Spinal cord (tissue), 9 donors: ENCODE measurements at regions not wholly inside any gene's neighbourhood (a gene's known extent, or its start where the extent isn't known, plus 50 kb on each side); places are given as distances from the start of the nearest gene placed in this dataset.

Experiments used
- DNase-seq, 6 donors: peaks; one replicate each; pipeline versions ENCODE4 v3.0.0 to v3.0.0-alpha.2; 2013 to 2015; ENCODE audit warnings: low spot score in 6 of 6, low read depth in 4 of 6
- H3K27ac ChIP-seq: one replicate; pipeline ENCODE4 v1.5.1; 2013; ENCODE audit warnings: low read depth, low read length, control low read depth
- H3K27me3 ChIP-seq: one replicate; pipeline ENCODE4 v1.6.1; 2013; ENCODE audit warnings: low read length; ENCODE audit not compliant: control insufficient read depth, insufficient read depth
- H3K36me3 ChIP-seq: one replicate; pipeline ENCODE4 v1.6.1; 2013; ENCODE audit warnings: low read length; ENCODE audit not compliant: control insufficient read depth, insufficient read depth
- H3K4me1 ChIP-seq: one replicate; pipeline ENCODE4 v1.6.1; 2013; ENCODE audit warnings: low read length; ENCODE audit not compliant: control insufficient read depth, insufficient read depth
- H3K4me3 ChIP-seq: one replicate; pipeline ENCODE4 v1.5.1; 2013; ENCODE audit warnings: low read depth, low read length, control low read depth
- H3K9me3 ChIP-seq: one replicate; pipeline ENCODE4 v1.6.1; 2013; ENCODE audit warnings: low read length; ENCODE audit not compliant: control insufficient read depth, insufficient read depth
- WGBS: methylation state at CpG from one replicate; pipeline ENCODE4 v1.1.5; 2013; ENCODE audit warnings: missing lambda C conversion rate; ENCODE audit not compliant: insufficient coverage; 5-methylcytosine and 5-hydroxymethylcytosine counted together
- donor health status: healthy.

- H3K36me3 ChIP-seq, result no peaks in the 10 kb centered on the region
- H3K27me3 ChIP-seq, result no peaks in the 10 kb centered on the region
- no peak overlapping the region for H3K4me3 ChIP-seq
- no peaks in the 10 kb centered on the region for H3K9me3 ChIP-seq
- H3K27ac ChIP-seq, result no peak overlapping the region
- WGBS, result 41% methylated on average over 6 of the region's 13 CpGs
- peak in 2 of 6 donors; percentile 64 to 69 for DNase-seq
- no peaks in the 10 kb centered on the region for H3K4me1 ChIP-seq
Observed at GRCh38 chr18:45212181-45213039, 402.9 kb upstream of the SLC14A2 start.

- Histone ChIP-seq H3K4me1 (no peaks in the 10 kb centered on the region), H3K27me3 (no peaks in the 10 kb centered on the region), H3K27ac (no peak overlapping the region), H3K9me3 (no peaks in the 10 kb centered on the region), H3K4me3 (no peak overlapping the region), H3K36me3 (no peaks in the 10 kb centered on the region)
- DNase-seq, result no peak
- WGBS, result no CpG with 5 or more reads among the region's 1 CpG
Observed at GRCh38 chr18:45213040-45213333, 402.3 kb upstream of the SLC14A2 start.

- H3K27me3 ChIP-seq, result no peaks in the 10 kb centered on the region
- no peaks in the 10 kb centered on the region for H3K4me1 ChIP-seq
- H3K4me3 ChIP-seq, result no peak overlapping the region
- DNase-seq, result no peak
- H3K36me3 ChIP-seq, result no peaks in the 10 kb centered on the region
- no peaks in the 10 kb centered on the region for H3K9me3 ChIP-seq
- no peak overlapping the region for H3K27ac ChIP-seq
- 89% methylated on average over 4 of the region's 6 CpGs for WGBS
Observed at GRCh38 chr18:45218436-45218835, 396.8 kb upstream of the SLC14A2 start.

- Histone ChIP-seq H3K4me1 (no peaks in the 10 kb centered on the region), H3K9me3 (no peaks in the 10 kb centered on the region), H3K4me3 (no peak overlapping the region), H3K36me3 (no peaks in the 10 kb centered on the region), H3K27me3 (no peaks in the 10 kb centered on the region), H3K27ac (no peak overlapping the region)
- no peak for DNase-seq
- WGBS, result 95% methylated on average over 3 of the region's 5 CpGs
Observed at GRCh38 chr18:45221363-45221762, 393.9 kb upstream of the SLC14A2 start.

- no peaks in the 10 kb centered on the region for H3K9me3 ChIP-seq
- WGBS, result 86% methylated on average over 2 of the region's 3 CpGs
- no peak for DNase-seq
- no peaks in the 10 kb centered on the region for H3K36me3 ChIP-seq
- no peaks in the 10 kb centered on the region for H3K4me1 ChIP-seq
- no peaks in the 10 kb centered on the region for H3K27me3 ChIP-seq
- no peak overlapping the region for H3K27ac ChIP-seq
- H3K4me3 ChIP-seq, result no peak overlapping the region
Observed at GRCh38 chr18:45222180-45222579, 393.1 kb upstream of the SLC14A2 start.

- no peaks in the 10 kb centered on the region for H3K4me1 ChIP-seq
- no peak overlapping the region for H3K4me3 ChIP-seq
- WGBS, result no CpG with 5 or more reads among the region's 1 CpG
- H3K27ac ChIP-seq, result no peak overlapping the region
- peaks cover 2% of the 10 kb centered on the region for H3K9me3 ChIP-seq
- no peaks in the 10 kb centered on the region for H3K36me3 ChIP-seq
- DNase-seq, result no peak
- no peaks in the 10 kb centered on the region for H3K27me3 ChIP-seq
Observed at GRCh38 chr18:45227001-45227742, 388.1 kb upstream of the SLC14A2 start.

- Histone ChIP-seq H3K4me1 (no peaks in the 10 kb centered on the region), H3K4me3 (no peak overlapping the region), H3K36me3 (no peaks in the 10 kb centered on the region), H3K9me3 (peaks cover 2% of the 10 kb centered on the region), H3K27ac (no peak overlapping the region), H3K27me3 (no peaks in the 10 kb centered on the region)
- peak in 2 of 6 donors; percentile 56 to 71 for DNase-seq
- WGBS, result 74% methylated on average over 5 of the region's 7 CpGs
Observed at GRCh38 chr18:45228796-45229388, 386.4 kb upstream of the SLC14A2 start.

GRCh38 chr18:45231617-45232016 is 383.7 kb upstream of the SLC14A2 start:
- Histone ChIP-seq H3K4me3 (no peak overlapping the region), H3K27me3 (no peaks in the 10 kb centered on the region), H3K36me3 (no peaks in the 10 kb centered on the region), H3K9me3 (peaks cover 2% of the 10 kb centered on the region), H3K27ac (no peak overlapping the region), H3K4me1 (no peaks in the 10 kb centered on the region)
- DNase-seq, result no peak
- 88% methylated on average over 1 of the region's 1 CpG for WGBS

GRCh38 chr18:45232061-45232460 is 383.2 kb upstream of the SLC14A2 start:
- no peak for DNase-seq
- Histone ChIP-seq H3K9me3 (peaks cover 2% of the 10 kb centered on the region), H3K27me3 (no peaks in the 10 kb centered on the region), H3K36me3 (no peaks in the 10 kb centered on the region), H3K4me1 (peaks cover under 1% of the 10 kb centered on the region), H3K4me3 (no peak overlapping the region), H3K27ac (no peak overlapping the region)
- 93% methylated on average over 2 of the region's 2 CpGs for WGBS
